A549 (cell line): ENCODE measurements at regions not wholly inside any gene's neighbourhood (a gene's known extent, or its start where the extent isn't known, plus 50 kb on each side); places are given as distances from the start of the nearest gene placed in this dataset.

Experiments used
- BHLHE40 ChIP-seq: IDR thresholded peaks from 2 replicates; pipeline ENCODE4 v1.6.1; 2012; ENCODE audit warnings: low read depth, low read length, inconsistent platforms
- CHD4 ChIP-seq: fragments of 200-600 bp; sonication (generic); IDR thresholded peaks from 2 replicates; pipeline ENCODE4 v1.6.1; 2016; ENCODE audit warnings: antibody characterized with exemption, mild to moderate bottlenecking, borderline replicate concordance
- EHMT2 ChIP-seq: fragments of 200-600 bp; sonication (generic); IDR thresholded peaks from 2 replicates; pipeline ENCODE4 v1.6.1; 2016; ENCODE audit warnings: antibody characterized with exemption, low read depth, mild to moderate bottlenecking, moderate library complexity
- ESRRA ChIP-seq: fragments of 150-350 bp; IDR thresholded peaks from 2 replicates; pipeline ENCODE4 v1.6.1; 2014; ENCODE audit warnings: mild to moderate bottlenecking, low read length, borderline replicate concordance
- FOSB ChIP-seq: fragments of 250-450 bp; sonication (Bioruptor Pico); IDR thresholded peaks from 2 replicates; pipeline ENCODE4 v1.5.0; 2020; ENCODE audit warnings: mild to moderate bottlenecking, moderate library complexity
- MAX ChIP-seq: IDR thresholded peaks from 2 replicates; pipeline ENCODE4 v1.6.1; 2012
- POLR2A ChIP-seq: IDR thresholded peaks from 2 replicates; pipeline ENCODE4 v1.6.1; 2012; ENCODE audit warnings: mild to moderate bottlenecking, low read length
- REST ChIP-seq: fragments of 200-600 bp; sonication (generic); IDR thresholded peaks from 2 replicates; pipeline ENCODE4 v1.6.1; 2016; ENCODE audit warnings: antibody characterized with exemption, mild to moderate bottlenecking, moderate library complexity
- RNF2 ChIP-seq: fragments of 200-600 bp; sonication (generic); IDR thresholded peaks from 2 replicates; pipeline ENCODE4 v1.6.1; 2016; ENCODE audit warnings: low read depth, mild to moderate bottlenecking, antibody characterized with exemption, moderate library complexity, borderline replicate concordance
- TP53 ChIP-seq: fragments of 250-450 bp; sonication (Bioruptor Pico); IDR thresholded peaks from 2 replicates; pipeline ENCODE4 v1.5.0; 2021; ENCODE audit warnings: mild to moderate bottlenecking, moderate library complexity
- TF ChIP-seq, protein P1 (sequence below): fragments of >200 bp; sonication (Bioruptor Twin); formaldehyde crosslinking; IDR thresholded peaks from 3 replicates; pipeline ENCODE4 v1.5.1; 2016
- TF ChIP-seq, protein P2 (sequence below): fragments of 250-450 bp; sonication (Bioruptor Pico); IDR thresholded peaks from 2 replicates; pipeline ENCODE4 v1.5.0; 2021; ENCODE audit warnings: mild to moderate bottlenecking, moderate library complexity, borderline replicate concordance

DNA sequence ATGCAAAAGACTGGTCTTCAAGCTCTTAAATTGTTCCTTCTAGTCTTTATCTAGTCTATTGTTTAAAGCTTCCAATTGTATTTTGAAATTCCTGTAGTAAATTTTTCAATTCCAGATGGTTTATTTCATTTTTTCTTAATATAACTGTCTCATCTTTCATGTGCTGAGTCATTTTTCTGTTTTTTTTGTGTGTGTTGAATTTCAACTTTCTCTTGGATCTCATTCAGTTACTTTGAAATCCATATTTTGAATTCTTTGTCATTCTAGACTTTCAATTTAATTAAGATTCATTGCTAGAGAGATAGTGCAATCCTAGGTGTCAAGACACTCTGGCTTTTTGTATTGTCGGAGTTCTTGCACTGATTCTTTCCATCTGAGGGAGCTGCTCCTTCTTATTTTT, 128.0 kb upstream of the PRKG2 start:
- no peak for TF ChIP-seq ESRRA
- TF ChIP-seq REST, result no peak
- no peak for TF ChIP-seq MAX
- TF ChIP-seq, protein P1, sequence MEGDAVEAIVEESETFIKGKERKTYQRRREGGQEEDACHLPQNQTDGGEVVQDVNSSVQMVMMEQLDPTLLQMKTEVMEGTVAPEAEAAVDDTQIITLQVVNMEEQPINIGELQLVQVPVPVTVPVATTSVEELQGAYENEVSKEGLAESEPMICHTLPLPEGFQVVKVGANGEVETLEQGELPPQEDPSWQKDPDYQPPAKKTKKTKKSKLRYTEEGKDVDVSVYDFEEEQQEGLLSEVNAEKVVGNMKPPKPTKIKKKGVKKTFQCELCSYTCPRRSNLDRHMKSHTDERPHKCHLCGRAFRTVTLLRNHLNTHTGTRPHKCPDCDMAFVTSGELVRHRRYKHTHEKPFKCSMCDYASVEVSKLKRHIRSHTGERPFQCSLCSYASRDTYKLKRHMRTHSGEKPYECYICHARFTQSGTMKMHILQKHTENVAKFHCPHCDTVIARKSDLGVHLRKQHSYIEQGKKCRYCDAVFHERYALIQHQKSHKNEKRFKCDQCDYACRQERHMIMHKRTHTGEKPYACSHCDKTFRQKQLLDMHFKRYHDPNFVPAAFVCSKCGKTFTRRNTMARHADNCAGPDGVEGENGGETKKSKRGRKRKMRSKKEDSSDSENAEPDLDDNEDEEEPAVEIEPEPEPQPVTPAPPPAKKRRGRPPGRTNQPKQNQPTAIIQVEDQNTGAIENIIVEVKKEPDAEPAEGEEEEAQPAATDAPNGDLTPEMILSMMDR, result no peak
- TF ChIP-seq, protein P2, sequence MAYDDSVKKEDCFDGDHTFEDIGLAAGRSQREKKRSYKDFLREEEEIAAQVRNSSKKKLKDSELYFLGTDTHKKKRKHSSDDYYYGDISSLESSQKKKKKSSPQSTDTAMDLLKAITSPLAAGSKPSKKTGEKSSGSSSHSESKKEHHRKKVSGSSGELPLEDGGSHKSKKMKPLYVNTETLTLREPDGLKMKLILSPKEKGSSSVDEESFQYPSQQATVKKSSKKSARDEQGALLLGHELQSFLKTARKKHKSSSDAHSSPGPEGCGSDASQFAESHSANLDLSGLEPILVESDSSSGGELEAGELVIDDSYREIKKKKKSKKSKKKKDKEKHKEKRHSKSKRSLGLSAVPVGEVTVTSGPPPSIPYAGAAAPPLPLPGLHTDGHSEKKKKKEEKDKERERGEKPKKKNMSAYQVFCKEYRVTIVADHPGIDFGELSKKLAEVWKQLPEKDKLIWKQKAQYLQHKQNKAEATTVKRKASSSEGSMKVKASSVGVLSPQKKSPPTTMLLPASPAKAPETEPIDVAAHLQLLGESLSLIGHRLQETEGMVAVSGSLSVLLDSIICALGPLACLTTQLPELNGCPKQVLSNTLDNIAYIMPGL (CRISPR knock-in tag), result no peak
- TF ChIP-seq EHMT2, result no peak
- no peak for TF ChIP-seq RNF2
- TF ChIP-seq CHD4, result no peak
- no peak for TF ChIP-seq FOSB
- no peak for TF ChIP-seq POLR2A
- TF ChIP-seq TP53 (CRISPR knock-in tag), result no peak
- TF ChIP-seq BHLHE40, result no peak
